K562 (cell line): ENCODE measurements at regions not wholly inside any gene's neighbourhood (a gene's known extent, or its start where the extent isn't known, plus 50 kb on each side); places are given as distances from the start of the nearest gene placed in this dataset.

Experiments used
- ATAC-seq: fragments of 200-7000 bp; cut with Tn5 transposase; 3 replicates; pipeline ENCODE4 v1.9.1; 2020; ENCODE audit warnings: moderate library complexity
- BruUV-seq: library from RNA; stranded (reverse); fragments of 400-500 nt; replicated peaks from 2 replicates; lab custom pipeline; 2021; lab: Mats Ljungman, UMichigan
- CTCF ChIA-PET: fragments of 300-600 bp; formaldehyde crosslinking; extraction: SDS; loops from one replicate; lab custom pipeline; 2021; ENCODE audit warnings: low intra/inter-chr PET ratio; lab: Yijun Ruan, JAX
- POLR2A ChIA-PET: fragments of 300-600, 350-650 bp; sonication (Branson Sonifier 250); formaldehyde crosslinking; extraction: SDS; loops from one replicate; lab custom pipeline; 2021; ENCODE audit warnings: antibody characterized with exemption, inconsistent platforms; lab: Yijun Ruan, JAX
- DNase-seq, 4 experiments: peaks; one replicate each; pipeline versions ENCODE4 v3.0.0 to v3.0.0-alpha.2; 2011 to 2018; ENCODE audit warnings: low spot score in 3 of 4, mixed read lengths in 3 of 4; ENCODE audit errors: extremely low read depth in 1 of 4
- FAIRE-seq: peaks from 2 replicates; lab custom pipeline; 2011; peaks lifted over from hg19 to GRCh38; lab: Jason Lieb, UNC
- H2AFZ ChIP-seq: 2 replicates; pipeline ENCODE4 v1.6.0; 2011; ENCODE audit warnings: low read depth, low read length, control low read depth, inconsistent platforms
- H3K27ac ChIP-seq: fragments of 200-600 bp; 3 replicates; pipeline ENCODE4 v1.8.0; 2011; ENCODE audit warnings: low read depth, mild to moderate bottlenecking, control low read depth, inconsistent platforms, low read length, moderate library complexity, mixed read lengths; ENCODE audit errors: extremely low read depth
- H3K27me3 ChIP-seq, 2 experiments: fragments of 300-600 bp in 1 of 2; 2 replicates in 1 of 2; 3 replicates in 1 of 2; pipeline versions ENCODE4 v1.6.0 to v1.8.0; 2011; ENCODE audit warnings: inconsistent platforms in 2 of 2, low read length in 2 of 2, mild to moderate bottlenecking in 1 of 2, mixed read lengths in 1 of 2, moderate library complexity in 1 of 2; ENCODE audit not compliant: control insufficient read depth in 2 of 2, insufficient read depth in 2 of 2
- H3K36me3 ChIP-seq: fragments of 300-600 bp; 3 replicates; pipeline ENCODE4 v1.8.0; 2011; ENCODE audit warnings: mild to moderate bottlenecking, low read length, inconsistent platforms; ENCODE audit not compliant: control insufficient read depth, insufficient read depth
- H3K4me1 ChIP-seq, 2 experiments: fragments of 200-600 bp in 1 of 2; replicated peaks in 1 of 2; 2 replicates in 1 of 2; 3 replicates in 1 of 2; pipeline versions ENCODE4 v1.5.1 to v1.8.0; 2011; ENCODE audit warnings: inconsistent platforms in 2 of 2, low read length in 2 of 2, mild to moderate bottlenecking in 1 of 2, mixed read lengths in 1 of 2, moderate library complexity in 1 of 2; ENCODE audit not compliant: control insufficient read depth in 2 of 2, insufficient read depth in 2 of 2
- H3K4me2 ChIP-seq: 2 replicates; pipeline ENCODE4 v1.6.1; 2011; ENCODE audit warnings: low read length, control low read depth, inconsistent platforms, mixed read lengths; ENCODE audit not compliant: insufficient read depth
- H3K4me3 ChIP-seq: fragments of 200-600 bp; sonication (generic), shearing (Covaris generic); 2 replicates; pipeline ENCODE4 v1.5.1; 2016; ENCODE audit warnings: control low read depth, inconsistent platforms
- H3K79me2 ChIP-seq: fragments of 200-600 bp; 3 replicates; pipeline ENCODE4 v1.8.0; 2011; ENCODE audit warnings: low read length, inconsistent platforms; ENCODE audit not compliant: control insufficient read depth, insufficient read depth
- H3K9ac ChIP-seq, 2 experiments: 2 replicates each; pipeline versions ENCODE4 v1.6.0 to v1.6.1; 2011; ENCODE audit warnings: low read depth in 2 of 2, low read length in 2 of 2, control low read depth in 1 of 2, inconsistent platforms in 1 of 2, mild to moderate bottlenecking in 1 of 2, mixed read lengths in 1 of 2; ENCODE audit not compliant: insufficient read depth in 1 of 2
- H3K9me1 ChIP-seq: one replicate; pipeline ENCODE4 v1.6.0; 2011; ENCODE audit warnings: inconsistent platforms, mild to moderate bottlenecking, low read length, moderate library complexity; ENCODE audit not compliant: control insufficient read depth, insufficient read depth
- H3K9me3 ChIP-seq: replicated peaks from 2 replicates; pipeline ENCODE4 v1.5.1; 2011; ENCODE audit warnings: low read depth, low read length, inconsistent platforms; ENCODE audit not compliant: control insufficient read depth, insufficient read depth
- H4K20me1 ChIP-seq: replicated peaks from 2 replicates; pipeline ENCODE4 v1.6.1; 2011; ENCODE audit warnings: low read length, inconsistent platforms, mixed read lengths; ENCODE audit not compliant: control insufficient read depth, insufficient read depth
- BMI1 ChIP-seq: fragments of 150-350 bp; IDR thresholded peaks from 2 replicates; pipeline ENCODE4 v1.6.1; 2014; ENCODE audit warnings: low read length
- BRD4 ChIP-seq: fragments of 200-600 bp; sonication (generic); IDR thresholded peaks from 2 replicates; pipeline ENCODE4 v1.6.1; 2017; ENCODE audit warnings: inconsistent platforms
- CCNT2 ChIP-seq: IDR thresholded peaks from 2 replicates; pipeline ENCODE4 v1.6.1; 2011; ENCODE audit warnings: borderline replicate concordance, low read depth, mild to moderate bottlenecking, moderate library complexity, mixed read lengths, low read length; ENCODE audit not compliant: insufficient read length; ENCODE audit errors: extremely low read depth
- GATAD2B ChIP-seq: fragments of 450-650 bp; IDR thresholded peaks from 2 replicates; pipeline ENCODE4 v1.6.1; 2017; ENCODE audit warnings: mild to moderate bottlenecking, borderline replicate concordance
- POLR2AphosphoS5 ChIP-seq: IDR thresholded peaks from 2 replicates; pipeline ENCODE4 v1.6.1; 2011; ENCODE audit warnings: mild to moderate bottlenecking, low read depth, low read length, moderate library complexity; ENCODE audit not compliant: control insufficient read depth, insufficient read depth
- RBM14 ChIP-seq: fragments of 200-400 bp; formaldehyde crosslinking; IDR thresholded peaks from 2 replicates; pipeline ENCODE4 v1.6.1; 2018; ENCODE audit warnings: low read depth, mild to moderate bottlenecking, low read length, moderate library complexity, borderline replicate concordance; ENCODE audit not compliant: insufficient read depth
- SP1 ChIP-seq: sonication (generic); formaldehyde crosslinking; IDR thresholded peaks from 2 replicates; pipeline ENCODE4 v1.8.1; 2022; ENCODE audit warnings: mild to moderate bottlenecking, missing genetic modification reagents
- ZNF134 ChIP-seq: fragments of 250-450 bp; sonication (Bioruptor Pico); conservative IDR thresholded peaks from 2 replicates; pipeline ENCODE4 v1.4.0; 2020
- WGBS: fragments of 100-300 bp; shearing (Covaris generic); methylation state at CpG from one replicate; pipeline ENCODE4 v1.1.6; 2016; ENCODE audit warnings: low coverage, mixed read lengths; ENCODE audit not compliant: insufficient coverage; ENCODE audit errors: missing lambda C conversion rate; 5-methylcytosine and 5-hydroxymethylcytosine counted together
- in situ Hi-C: fragments of 300-500 bp; cut with MboI; formaldehyde crosslinking; loops from 4 replicates; pipeline ENCODE4 v1.15.0; 2018; ENCODE audit warnings: inconsistent platforms, mixed read lengths
- intact Hi-C: fragments of 100-400 bp; cut with micrococcal nuclease; formaldehyde crosslinking; loops from 2 replicates; pipeline ENCODE4 v1.14.2; 2022
- TF ChIP-seq, protein P1 (sequence below): fragments of 450-650 bp; IDR thresholded peaks from 2 replicates; pipeline ENCODE4 v1.6.1; 2016
- TF ChIP-seq, protein P2 (sequence below): fragments of 450-650 bp; formaldehyde crosslinking; IDR thresholded peaks from 2 replicates; pipeline ENCODE4 v1.4.0; 2022; ENCODE audit warnings: mild to moderate bottlenecking, moderate library complexity
- TF ChIP-seq, protein P3 (sequence below): fragments of 250-450 bp; sonication (Bioruptor Pico); IDR thresholded peaks from 2 replicates; pipeline ENCODE4 v1.8.0; 2021; ENCODE audit warnings: moderate library complexity, mild to moderate bottlenecking, inconsistent platforms
- TF ChIP-seq, protein P4 (sequence below): sonication (generic); formaldehyde crosslinking; IDR thresholded peaks from 2 replicates; pipeline ENCODE4 v1.9.0; 2022; ENCODE audit warnings: mild to moderate bottlenecking, missing genetic modification reagents
- TF ChIP-seq, protein P5 (sequence below): fragments of 150-350 bp; conservative IDR thresholded peaks from 2 replicates; pipeline ENCODE4 v1.6.1; 2014; ENCODE audit warnings: low read length

DNA sequence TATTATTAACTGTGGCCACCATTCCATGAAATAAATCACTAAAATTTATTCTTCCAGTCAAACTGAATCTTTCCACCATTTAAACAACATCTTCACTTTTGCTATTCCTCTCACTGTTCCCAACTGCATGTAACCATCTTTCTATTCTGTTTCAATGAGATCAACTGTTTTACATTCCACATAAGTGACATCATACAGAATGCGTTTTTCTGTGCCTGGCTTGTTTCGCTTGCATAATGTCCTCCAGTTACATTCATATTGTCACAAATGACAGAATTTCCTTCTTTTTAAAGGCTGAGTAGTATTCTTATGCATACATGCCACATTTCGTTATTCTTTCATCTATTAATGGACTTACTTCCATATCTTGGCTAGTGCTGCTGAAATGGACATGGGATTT is 738.2 kb downstream of the SEMA5A start:
- DNase-seq (no peak), FAIRE-seq (no peak), ATAC-seq (no peak)
- Histone ChIP-seq H3K27ac (no peak overlapping the region), H3K36me3 (no peaks in the 10 kb centered on the region), H4K20me1 (no peaks in the 10 kb centered on the region), H3K9ac (no peak overlapping the region), H3K4me1 (no peaks in the 10 kb centered on the region), H3K9me1 (no peaks in the 10 kb centered on the region), H3K79me2 (no peaks in the 10 kb centered on the region), H3K9me3 (0 out of 2 replicates have a peak, but pooled peaks cover 3% of the 10 kb centered on the region), H3K4me3 (no peak overlapping the region), H2AFZ (no peak overlapping the region), H3K27me3 (no peaks in the 10 kb centered on the region), H3K4me2 (no peak overlapping the region)
- TF ChIP-seq, protein P1, sequence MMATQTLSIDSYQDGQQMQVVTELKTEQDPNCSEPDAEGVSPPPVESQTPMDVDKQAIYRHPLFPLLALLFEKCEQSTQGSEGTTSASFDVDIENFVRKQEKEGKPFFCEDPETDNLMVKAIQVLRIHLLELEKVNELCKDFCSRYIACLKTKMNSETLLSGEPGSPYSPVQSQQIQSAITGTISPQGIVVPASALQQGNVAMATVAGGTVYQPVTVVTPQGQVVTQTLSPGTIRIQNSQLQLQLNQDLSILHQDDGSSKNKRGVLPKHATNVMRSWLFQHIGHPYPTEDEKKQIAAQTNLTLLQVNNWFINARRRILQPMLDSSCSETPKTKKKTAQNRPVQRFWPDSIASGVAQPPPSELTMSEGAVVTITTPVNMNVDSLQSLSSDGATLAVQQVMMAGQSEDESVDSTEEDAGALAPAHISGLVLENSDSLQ = no peak
- TF ChIP-seq RBM14 (no peak), ZNF134 (CRISPR knock-in tag) (no peak), GATAD2B (no peak), BRD4 (no peak), CCNT2 (no peak), SP1 (no peak), POLR2AphosphoS5 (no peak), BMI1 (no peak)
- TF ChIP-seq, protein P2, sequence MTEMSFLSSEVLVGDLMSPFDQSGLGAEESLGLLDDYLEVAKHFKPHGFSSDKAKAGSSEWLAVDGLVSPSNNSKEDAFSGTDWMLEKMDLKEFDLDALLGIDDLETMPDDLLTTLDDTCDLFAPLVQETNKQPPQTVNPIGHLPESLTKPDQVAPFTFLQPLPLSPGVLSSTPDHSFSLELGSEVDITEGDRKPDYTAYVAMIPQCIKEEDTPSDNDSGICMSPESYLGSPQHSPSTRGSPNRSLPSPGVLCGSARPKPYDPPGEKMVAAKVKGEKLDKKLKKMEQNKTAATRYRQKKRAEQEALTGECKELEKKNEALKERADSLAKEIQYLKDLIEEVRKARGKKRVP (CRISPR knock-in tag) = no peak
- TF ChIP-seq, protein P3, sequence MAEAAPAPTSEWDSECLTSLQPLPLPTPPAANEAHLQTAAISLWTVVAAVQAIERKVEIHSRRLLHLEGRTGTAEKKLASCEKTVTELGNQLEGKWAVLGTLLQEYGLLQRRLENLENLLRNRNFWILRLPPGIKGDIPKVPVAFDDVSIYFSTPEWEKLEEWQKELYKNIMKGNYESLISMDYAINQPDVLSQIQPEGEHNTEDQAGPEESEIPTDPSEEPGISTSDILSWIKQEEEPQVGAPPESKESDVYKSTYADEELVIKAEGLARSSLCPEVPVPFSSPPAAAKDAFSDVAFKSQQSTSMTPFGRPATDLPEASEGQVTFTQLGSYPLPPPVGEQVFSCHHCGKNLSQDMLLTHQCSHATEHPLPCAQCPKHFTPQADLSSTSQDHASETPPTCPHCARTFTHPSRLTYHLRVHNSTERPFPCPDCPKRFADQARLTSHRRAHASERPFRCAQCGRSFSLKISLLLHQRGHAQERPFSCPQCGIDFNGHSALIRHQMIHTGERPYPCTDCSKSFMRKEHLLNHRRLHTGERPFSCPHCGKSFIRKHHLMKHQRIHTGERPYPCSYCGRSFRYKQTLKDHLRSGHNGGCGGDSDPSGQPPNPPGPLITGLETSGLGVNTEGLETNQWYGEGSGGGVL (CRISPR knock-in tag) = no peak
- TF ChIP-seq, protein P4, sequence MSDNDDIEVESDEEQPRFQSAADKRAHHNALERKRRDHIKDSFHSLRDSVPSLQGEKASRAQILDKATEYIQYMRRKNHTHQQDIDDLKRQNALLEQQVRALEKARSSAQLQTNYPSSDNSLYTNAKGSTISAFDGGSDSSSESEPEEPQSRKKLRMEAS (CRISPR knock-in tag) = no peak
- TF ChIP-seq, protein P5, sequence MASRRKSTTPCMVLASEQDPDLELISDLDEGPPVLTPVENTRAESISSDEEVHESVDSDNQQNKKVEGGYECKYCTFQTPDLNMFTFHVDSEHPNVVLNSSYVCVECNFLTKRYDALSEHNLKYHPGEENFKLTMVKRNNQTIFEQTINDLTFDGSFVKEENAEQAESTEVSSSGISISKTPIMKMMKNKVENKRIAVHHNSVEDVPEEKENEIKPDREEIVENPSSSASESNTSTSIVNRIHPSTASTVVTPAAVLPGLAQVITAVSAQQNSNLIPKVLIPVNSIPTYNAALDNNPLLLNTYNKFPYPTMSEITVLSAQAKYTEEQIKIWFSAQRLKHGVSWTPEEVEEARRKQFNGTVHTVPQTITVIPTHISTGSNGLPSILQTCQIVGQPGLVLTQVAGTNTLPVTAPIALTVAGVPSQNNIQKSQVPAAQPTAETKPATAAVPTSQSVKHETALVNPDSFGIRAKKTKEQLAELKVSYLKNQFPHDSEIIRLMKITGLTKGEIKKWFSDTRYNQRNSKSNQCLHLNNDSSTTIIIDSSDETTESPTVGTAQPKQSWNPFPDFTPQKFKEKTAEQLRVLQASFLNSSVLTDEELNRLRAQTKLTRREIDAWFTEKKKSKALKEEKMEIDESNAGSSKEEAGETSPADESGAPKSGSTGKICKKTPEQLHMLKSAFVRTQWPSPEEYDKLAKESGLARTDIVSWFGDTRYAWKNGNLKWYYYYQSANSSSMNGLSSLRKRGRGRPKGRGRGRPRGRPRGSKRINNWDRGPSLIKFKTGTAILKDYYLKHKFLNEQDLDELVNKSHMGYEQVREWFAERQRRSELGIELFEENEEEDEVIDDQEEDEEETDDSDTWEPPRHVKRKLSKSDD = no peak
- in situ Hi-C loops = no loop called here
- ChIA-PET POLR2A (no interaction called here), CTCF (no interaction called here)
- 0% methylated on average over 3 of the region's 3 CpGs for WGBS
- no TSS peak for BruUV-seq
- intact Hi-C loops = no loop called here
